ENCODE measurements at regions not wholly inside any gene's neighbourhood (a gene's known extent, or its start where the extent isn't known, plus 50 kb on each side); places are given as distances from the start of the nearest gene placed in this dataset.

DNA sequence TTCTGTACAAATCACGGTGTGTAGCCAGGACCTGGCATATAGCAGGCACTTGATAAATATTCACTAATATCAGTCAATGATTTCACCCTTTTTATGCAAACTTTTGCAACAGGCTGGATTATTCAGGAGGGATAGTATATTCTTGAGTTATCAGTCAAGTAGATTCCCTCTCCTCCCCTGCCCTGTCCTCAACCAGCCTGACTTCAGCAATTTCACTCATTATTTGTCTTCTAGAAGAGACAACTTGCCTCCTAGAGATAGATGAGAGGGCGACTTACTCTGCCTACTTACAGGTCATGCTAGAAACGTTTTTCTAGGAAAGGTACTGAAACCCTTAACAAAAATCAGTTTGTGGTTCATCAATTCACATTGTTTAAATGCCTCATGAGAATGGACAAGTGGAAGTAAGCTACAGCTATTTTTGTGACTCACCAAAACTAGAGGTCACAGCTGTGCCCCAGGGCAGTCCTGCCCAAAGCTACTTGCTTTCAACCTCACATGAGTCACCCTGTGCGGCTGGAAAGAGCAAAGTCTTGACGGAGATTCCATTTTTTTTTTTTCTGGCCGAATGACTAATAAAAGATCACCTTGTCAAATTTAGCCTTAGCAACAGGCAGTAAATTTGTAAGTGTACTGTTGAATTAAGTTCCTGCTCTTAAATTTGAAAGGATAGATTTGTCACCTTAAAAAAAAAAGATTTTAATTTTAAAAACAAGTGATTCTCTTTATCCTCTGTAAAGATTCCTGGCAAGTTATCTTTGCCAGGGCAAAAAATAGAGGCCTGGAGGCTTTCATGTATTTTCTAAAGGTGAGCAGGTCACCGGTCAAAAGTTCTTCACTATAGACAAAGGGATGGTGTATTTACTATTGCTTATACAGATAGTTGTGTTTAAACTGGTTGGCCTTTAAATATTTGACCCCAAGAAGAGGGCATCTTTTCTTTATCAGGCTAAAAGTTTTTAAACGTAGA lies 109.0 kb upstream of the SLC35G4 start:
- TF ChIP-seq POLR2A (IDR thresholded peaks at IDR 0.05) (no peak), EP300 (IDR thresholded peaks at IDR 0.05) (no peak)
- TF ChIP-seq, protein P1, sequence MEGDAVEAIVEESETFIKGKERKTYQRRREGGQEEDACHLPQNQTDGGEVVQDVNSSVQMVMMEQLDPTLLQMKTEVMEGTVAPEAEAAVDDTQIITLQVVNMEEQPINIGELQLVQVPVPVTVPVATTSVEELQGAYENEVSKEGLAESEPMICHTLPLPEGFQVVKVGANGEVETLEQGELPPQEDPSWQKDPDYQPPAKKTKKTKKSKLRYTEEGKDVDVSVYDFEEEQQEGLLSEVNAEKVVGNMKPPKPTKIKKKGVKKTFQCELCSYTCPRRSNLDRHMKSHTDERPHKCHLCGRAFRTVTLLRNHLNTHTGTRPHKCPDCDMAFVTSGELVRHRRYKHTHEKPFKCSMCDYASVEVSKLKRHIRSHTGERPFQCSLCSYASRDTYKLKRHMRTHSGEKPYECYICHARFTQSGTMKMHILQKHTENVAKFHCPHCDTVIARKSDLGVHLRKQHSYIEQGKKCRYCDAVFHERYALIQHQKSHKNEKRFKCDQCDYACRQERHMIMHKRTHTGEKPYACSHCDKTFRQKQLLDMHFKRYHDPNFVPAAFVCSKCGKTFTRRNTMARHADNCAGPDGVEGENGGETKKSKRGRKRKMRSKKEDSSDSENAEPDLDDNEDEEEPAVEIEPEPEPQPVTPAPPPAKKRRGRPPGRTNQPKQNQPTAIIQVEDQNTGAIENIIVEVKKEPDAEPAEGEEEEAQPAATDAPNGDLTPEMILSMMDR (IDR thresholded peaks at IDR 0.05) = no peak
- Histone ChIP-seq H3K4me3 (no peak overlapping the region), H3K27me3 (no peaks in the 10 kb centered on the region), H3K27ac (no peak overlapping the region), H3K36me3 (no peaks in the 10 kb centered on the region), H3K9me3 (no peaks in the 10 kb centered on the region), H3K4me1 (ENCODE audit: insufficient read depth) (no peaks in the 10 kb centered on the region)
- WGBS, 3 donors = 52 to 62% (median 53%) methylated on average over 8 of the region's 8 CpGs
- intact Hi-C loops (cut with DNase I) = no loop called here
- DNase-seq = no peak

DNA sequence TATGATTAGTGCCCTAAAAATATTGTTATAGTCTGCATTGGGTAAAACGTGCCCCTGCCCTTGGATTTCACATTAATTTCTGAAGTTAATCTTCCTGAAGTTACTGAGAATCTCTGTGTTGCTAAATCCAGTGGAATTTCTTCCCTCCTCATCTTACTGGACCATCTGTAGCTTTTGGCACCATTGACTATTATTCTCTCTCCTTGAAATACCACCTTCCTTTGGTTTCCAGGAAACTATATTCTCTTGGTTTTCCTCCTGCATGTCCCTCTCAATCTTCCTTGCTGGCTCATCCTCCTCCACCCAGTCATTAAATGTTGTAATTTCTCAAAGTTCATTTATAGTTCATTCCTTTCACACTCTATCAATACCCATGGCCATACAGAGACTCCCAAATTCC lies 110.6 kb upstream of the SLC35G4 start:
- Histone ChIP-seq H3K36me3 (no peaks in the 10 kb centered on the region), H3K4me1 (ENCODE audit: insufficient read depth) (no peaks in the 10 kb centered on the region), H3K27ac (no peak overlapping the region), H3K27me3 (no peaks in the 10 kb centered on the region), H3K4me3 (no peak overlapping the region), H3K9me3 (no peaks in the 10 kb centered on the region)
- intact Hi-C loops (cut with DNase I) = no loop called here
- 37 to 39% (median 38%) methylated on average over 1 of the region's 1 CpG for WGBS, 3 donors
- no peak for TF ChIP-seq POLR2A (IDR thresholded peaks at IDR 0.05)
- TF ChIP-seq EP300 (IDR thresholded peaks at IDR 0.05) = no peak
- TF ChIP-seq, protein P1 (IDR thresholded peaks at IDR 0.05) = no peak
- no peak for DNase-seq

DNA sequence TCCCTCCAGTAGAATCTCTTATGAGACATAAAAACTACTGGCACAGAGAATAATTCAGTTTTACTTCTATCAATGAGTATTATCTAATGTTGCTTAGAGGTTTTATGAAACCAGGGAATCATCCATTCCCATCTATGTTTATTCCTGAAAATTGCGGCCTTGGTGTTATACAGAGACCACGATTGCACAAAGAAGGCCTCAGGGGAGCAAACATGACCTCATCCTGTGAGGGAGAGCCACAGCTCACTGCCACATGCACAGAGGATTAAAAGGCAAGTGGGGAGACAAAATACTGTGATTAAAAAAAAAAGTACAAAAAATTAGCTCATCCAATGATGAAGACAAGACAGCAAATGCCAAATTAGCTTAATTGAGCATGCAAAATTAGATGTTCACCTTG lies 111.8 kb upstream of the SLC35G4 start:
- DNase-seq = no peak
- H3K27ac ChIP-seq = no peak overlapping the region
- no peaks in the 10 kb centered on the region for H3K9me3 ChIP-seq
- H3K27me3 ChIP-seq = no peaks in the 10 kb centered on the region
- intact Hi-C loops (cut with DNase I) = no loop called here
- no peaks in the 10 kb centered on the region for H3K4me1 ChIP-seq (ENCODE audit: insufficient read depth)
- no peak overlapping the region for H3K4me3 ChIP-seq
- H3K36me3 ChIP-seq = no peaks in the 10 kb centered on the region
- WGBS, 3 donors = 64 to 78% (median 65%) methylated on average over 2 of the region's 2 CpGs
- TF ChIP-seq POLR2A (IDR thresholded peaks at IDR 0.05) (no peak), EP300 (IDR thresholded peaks at IDR 0.05) (no peak)
- TF ChIP-seq, protein P1 (IDR thresholded peaks at IDR 0.05) = no peak

DNA sequence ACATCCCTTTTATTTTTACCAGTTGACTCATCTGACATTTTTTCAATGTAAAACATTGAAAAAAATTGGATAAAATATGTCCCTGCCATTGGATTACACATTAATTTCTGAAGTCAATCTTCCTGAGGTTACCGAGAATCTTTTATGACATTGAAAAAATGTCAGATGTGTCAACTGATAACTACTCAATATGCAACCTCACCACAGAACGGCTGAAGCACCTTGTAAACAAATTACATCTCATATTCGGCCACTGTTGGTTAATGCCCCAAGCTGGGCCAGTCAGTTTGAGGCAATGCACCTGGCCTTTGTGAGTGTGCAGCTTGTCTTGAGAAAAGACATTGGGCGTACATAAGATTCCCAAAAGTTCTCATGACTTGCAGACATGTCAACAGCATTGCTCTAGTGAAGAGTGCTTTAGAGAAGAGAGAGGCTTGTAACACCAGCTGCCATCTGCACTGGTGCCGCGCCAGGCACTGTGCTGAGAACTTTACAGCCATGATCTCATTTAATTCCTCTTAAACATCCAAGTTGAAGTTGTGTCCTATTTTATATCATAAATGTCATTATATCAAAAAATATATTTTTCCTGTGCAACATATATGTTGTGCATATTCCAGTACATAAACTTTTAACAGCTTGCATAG lies 112.7 kb upstream of the SLC35G4 start:
- H3K36me3 ChIP-seq = no peaks in the 10 kb centered on the region
- no peaks in the 10 kb centered on the region for H3K9me3 ChIP-seq
- intact Hi-C loops (cut with DNase I) = no loop called here
- TF ChIP-seq EP300 (IDR thresholded peaks at IDR 0.05) = no peak
- TF ChIP-seq, protein P1 (IDR thresholded peaks at IDR 0.05) = no peak
- no peak for TF ChIP-seq POLR2A (IDR thresholded peaks at IDR 0.05)
- H3K4me1 ChIP-seq (ENCODE audit: insufficient read depth) = no peaks in the 10 kb centered on the region
- no peak overlapping the region for H3K27ac ChIP-seq
- DNase-seq = no peak
- no peak overlapping the region for H3K4me3 ChIP-seq
- H3K27me3 ChIP-seq = no peaks in the 10 kb centered on the region
- 87 to 88% (median 87%) methylated on average over 6 of the region's 6 CpGs for WGBS, 3 donors

Measured in ovary (tissue), 7 donors.